AG10803 (cell line): ENCODE measurements at regions not wholly inside any gene's neighbourhood (a gene's known extent, or its start where the extent isn't known, plus 50 kb on each side); places are given as distances from the start of the nearest gene placed in this dataset.

ENCODE experiments used
- DNase-seq: peaks from one replicate; pipeline ENCODE4 v3.0.0; 2010; ENCODE audit warnings: low read depth
- H3K4me3 ChIP-seq: 2 replicates; pipeline ENCODE4 v1.5.1; 2011; ENCODE audit warnings: mild to moderate bottlenecking, low read length, control low read depth
- TF ChIP-seq, protein P1 (sequence below): conservative IDR thresholded peaks from 2 replicates; pipeline ENCODE4 v1.5.1; 2011; ENCODE audit warnings: mild to moderate bottlenecking, low read length, control low read depth, inconsistent platforms

DNA sequence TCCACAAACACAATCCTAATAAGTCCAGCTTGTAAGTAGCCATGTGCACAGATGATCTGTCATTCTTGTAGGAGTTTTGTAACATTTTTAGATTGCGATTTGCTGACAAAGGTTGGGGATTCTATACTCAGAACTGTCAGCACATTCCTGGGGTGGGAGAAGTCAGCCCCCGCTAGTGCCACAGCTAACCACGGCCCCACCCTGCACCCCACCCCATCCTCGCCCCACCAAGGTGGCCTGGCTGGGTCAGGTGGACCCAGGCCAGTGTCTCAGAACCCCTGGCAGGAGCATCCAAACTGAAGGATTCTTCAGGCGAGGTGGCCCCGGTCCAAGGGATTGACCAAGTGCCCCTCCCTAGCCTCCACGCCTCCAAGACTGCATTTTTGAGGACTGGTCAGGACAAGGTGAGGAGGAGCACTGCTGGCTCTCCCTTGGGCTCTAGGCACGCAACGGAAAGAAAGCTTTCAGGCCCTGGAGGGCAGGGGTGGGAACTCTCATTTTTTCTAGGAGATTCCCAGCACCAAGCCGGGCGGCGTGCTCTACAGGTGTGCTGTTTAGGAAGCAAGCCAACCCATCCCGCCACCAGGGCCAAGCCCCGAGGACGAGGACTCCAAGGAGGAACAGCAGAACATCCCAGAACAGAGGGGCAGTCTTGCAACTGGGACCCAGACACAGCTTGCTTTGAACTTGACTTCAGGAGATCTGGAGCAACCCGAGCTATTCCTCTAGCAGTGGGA lies 172.8 kb downstream of the BCL11B start:
- TF ChIP-seq, protein P1, sequence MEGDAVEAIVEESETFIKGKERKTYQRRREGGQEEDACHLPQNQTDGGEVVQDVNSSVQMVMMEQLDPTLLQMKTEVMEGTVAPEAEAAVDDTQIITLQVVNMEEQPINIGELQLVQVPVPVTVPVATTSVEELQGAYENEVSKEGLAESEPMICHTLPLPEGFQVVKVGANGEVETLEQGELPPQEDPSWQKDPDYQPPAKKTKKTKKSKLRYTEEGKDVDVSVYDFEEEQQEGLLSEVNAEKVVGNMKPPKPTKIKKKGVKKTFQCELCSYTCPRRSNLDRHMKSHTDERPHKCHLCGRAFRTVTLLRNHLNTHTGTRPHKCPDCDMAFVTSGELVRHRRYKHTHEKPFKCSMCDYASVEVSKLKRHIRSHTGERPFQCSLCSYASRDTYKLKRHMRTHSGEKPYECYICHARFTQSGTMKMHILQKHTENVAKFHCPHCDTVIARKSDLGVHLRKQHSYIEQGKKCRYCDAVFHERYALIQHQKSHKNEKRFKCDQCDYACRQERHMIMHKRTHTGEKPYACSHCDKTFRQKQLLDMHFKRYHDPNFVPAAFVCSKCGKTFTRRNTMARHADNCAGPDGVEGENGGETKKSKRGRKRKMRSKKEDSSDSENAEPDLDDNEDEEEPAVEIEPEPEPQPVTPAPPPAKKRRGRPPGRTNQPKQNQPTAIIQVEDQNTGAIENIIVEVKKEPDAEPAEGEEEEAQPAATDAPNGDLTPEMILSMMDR = no peak
- DNase-seq = no peak
- no peak overlapping the region for H3K4me3 ChIP-seq

DNA sequence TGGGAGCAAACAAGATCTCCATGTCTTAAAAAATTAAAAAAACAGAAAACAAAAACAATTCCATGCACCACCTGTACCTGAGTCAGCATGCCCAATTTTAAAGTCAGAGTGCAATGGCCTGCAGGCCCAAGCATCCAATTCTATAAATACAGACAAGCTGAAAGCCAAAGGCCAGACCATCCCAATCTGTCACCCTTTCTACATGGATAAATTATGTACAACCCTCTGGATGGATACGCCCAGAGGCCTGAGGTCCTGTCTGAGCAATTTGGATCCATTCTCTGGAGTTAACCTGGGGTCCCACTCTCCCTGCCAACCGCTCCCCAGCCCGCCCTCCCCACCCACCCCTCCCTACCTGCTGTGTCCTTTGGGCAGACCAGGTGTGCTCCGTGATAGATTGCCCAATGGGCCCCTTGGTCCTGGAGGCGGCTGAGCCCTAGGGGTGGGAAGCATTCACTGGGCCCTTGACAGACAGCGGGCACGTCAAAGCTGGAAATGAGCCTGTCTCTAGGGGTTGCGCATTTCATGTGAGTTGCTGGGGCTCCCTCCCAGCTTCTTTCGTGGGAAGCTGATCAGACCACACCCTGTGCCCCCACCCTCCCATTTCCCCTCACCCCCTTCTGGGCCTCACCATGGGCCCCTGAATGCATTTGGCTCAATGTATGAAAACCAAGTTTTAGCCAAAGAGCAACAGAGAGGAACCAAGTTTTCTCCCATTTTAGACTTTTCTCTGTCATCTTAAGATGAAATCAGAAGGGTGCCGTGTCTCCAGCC lies 171.3 kb downstream of the BCL11B start:
- H3K4me3 ChIP-seq = no peak overlapping the region
- TF ChIP-seq, protein P1 = no peak
- no peak for DNase-seq

DNA sequence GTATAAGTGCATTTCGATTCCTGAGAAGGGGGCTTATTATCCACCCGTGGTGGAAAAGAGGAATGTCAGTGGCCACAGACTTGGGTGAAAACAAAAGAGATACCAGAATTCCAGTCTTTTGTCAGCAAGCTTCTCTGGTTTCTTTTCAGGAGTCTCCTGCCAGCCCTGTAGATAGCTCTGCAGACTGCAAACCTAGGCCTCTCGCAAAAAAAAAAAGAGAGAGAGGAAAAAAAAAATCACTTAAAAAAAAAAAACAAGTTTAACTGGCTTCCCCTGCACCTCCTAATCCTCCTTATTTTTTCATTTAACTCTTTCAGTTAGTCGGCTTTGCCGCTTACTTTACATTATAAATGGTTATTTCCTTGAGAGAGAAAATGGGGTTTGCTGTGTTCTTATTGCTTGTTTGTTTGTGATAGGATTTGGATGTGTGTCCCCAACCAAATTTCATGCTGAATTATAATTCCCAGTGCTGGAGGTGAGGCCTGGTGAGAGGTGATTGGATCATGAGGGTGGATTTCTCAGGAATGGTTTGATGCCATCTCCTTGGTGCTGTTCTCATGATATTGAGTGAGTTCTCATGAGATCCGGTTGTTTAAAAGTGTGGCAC lies 170.0 kb downstream of the BCL11B start:
- DNase-seq = no peak
- TF ChIP-seq, protein P1 = no peak
- no peak overlapping the region for H3K4me3 ChIP-seq

DNA sequence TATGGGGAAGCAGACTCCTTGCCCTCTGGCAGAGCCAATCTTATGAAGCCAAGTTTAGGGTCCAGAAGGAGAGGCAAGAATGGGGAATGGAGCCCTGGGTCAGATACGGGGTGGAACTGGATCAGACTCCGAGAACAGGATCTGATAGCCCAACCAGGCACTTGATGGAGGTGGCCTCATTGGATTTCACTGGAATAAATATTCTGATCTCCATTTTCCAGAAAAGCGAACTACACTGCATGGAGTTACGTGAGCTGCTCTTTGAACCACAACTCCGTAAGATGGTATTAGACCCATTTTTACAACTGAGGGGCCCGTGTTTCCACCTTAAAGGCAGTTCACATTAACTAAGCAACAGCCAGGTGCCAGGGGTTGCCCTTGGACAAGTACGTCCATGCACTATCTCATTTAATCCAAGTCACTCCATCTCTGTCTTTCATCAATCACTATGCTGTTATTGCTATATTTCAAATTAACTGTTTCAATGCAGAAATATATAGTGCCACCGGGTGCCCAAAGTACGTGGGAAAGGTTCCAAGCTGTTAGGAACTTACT lies 155.2 kb downstream of the BCL11B start:
- no peak for DNase-seq
- TF ChIP-seq, protein P1 = no peak
- H3K4me3 ChIP-seq = no peak overlapping the region

DNA sequence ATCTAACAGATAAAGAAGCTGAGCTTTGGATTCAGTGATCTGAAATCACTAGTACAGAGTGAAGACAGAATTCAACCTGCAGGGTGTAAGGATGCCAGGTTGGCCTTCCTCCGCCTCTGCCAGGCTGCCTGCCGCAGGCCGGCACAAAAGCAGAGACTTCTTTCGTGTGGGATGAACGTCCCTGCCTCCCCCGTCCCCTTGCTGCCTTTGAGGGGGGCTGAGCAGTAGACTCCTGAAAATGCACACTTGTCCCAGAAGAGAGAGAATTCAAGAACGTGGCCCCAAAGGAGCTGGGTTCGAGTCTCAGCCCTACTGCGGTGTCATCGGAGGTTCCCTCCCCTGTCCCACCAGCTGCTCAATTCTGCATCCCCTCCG lies 154.3 kb downstream of the BCL11B start:
- TF ChIP-seq, protein P1 = no peak
- DNase-seq = no peak
- no peak overlapping the region for H3K4me3 ChIP-seq

DNA sequence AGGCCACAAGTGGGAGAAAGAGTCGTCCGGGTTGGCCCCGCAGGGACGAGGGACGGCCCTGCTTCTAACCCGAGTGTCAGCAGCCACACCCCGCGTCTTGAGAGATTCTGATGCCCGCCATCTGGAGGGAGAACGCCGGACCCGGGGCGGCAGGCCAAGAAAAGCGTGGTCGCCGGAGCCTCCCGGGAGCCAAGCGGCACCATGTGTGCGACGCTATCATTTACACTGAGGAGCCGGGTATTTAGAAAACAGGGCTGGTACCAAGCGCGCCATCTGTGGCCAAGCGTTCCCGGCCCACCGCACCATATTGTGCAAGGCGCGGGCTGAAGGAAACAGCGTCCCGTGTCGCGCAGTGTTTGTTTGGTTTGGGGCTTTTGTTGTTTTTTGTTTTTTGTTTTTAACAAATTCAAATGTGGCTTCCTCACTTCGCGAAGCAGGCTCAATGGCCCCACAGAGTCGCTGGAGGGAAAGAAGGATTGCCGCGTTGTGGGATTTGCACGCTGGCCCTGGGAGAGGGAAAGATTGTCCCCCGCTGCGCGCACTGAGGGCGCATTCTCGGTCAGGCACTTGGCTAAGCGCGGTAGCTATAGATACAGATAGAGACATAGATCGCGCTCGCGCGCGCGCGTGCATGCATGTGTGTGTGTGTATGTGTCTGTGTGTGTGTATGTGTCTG lies 153.8 kb downstream of the BCL11B start:
- TF ChIP-seq, protein P1 = no peak
- no peak overlapping the region for H3K4me3 ChIP-seq
- DNase-seq = no peak
